GM12878 (cell line): ENCODE measurements at regions not wholly inside any gene's neighbourhood (a gene's known extent, or its start where the extent isn't known, plus 50 kb on each side); places are given as distances from the start of the nearest gene placed in this dataset.

ENCODE experiments used
- ATAC-seq: fragments of 200-7000 bp; cut with Tn5 transposase; 3 replicates; pipeline ENCODE4 v1.9.1; 2020; ENCODE audit warnings: mild to moderate bottlenecking, moderate library complexity
- BruUV-seq: library from RNA; stranded (reverse); fragments of 400-500 nt; replicated peaks from 2 replicates; lab custom pipeline; 2021; lab: Mats Ljungman, UMichigan
- CTCF ChIA-PET: fragments of 300-600 bp; sonication (Branson Sonifier 250); formaldehyde crosslinking; extraction: SDS; loops from one replicate; lab custom pipeline; 2021; ENCODE audit warnings: inconsistent platforms; lab: Yijun Ruan, JAX
- POLR2A ChIA-PET: fragments of 350-600 bp; formaldehyde crosslinking; extraction: SDS; loops from one replicate; lab custom pipeline; 2021; ENCODE audit warnings: inconsistent platforms; lab: Charles Lee
- RAD21 ChIA-PET: fragments of 300-600 bp; sonication (Branson Sonifier 250); formaldehyde crosslinking; loops from one replicate; lab custom pipeline; 2023; ENCODE audit warnings: antibody characterized with exemption; ENCODE audit not compliant: unreplicated experiment; lab: Charles Lee
- SMC1A ChIA-PET: fragments of 300-600 bp; sonication (Branson Sonifier 250); formaldehyde crosslinking; loops from one replicate; lab custom pipeline; 2023; ENCODE audit not compliant: unreplicated experiment, uncharacterized antibody; lab: Charles Lee
- DNase-seq: peaks from one replicate; pipeline ENCODE4 v3.0.0-alpha.2; 2011; ENCODE audit warnings: low read depth, low spot score
- FAIRE-seq: peaks from 3 replicates; lab custom pipeline; 2011; peaks lifted over from hg19 to GRCh38; lab: Jason Lieb, UNC
- H2AFZ ChIP-seq: 2 replicates; pipeline ENCODE4 v1.6.0; 2011; ENCODE audit warnings: low read depth, low read length, control low read depth; ENCODE audit not compliant: control insufficient read depth
- H3K27ac ChIP-seq: 2 replicates; pipeline ENCODE4 v1.5.1; 2011; ENCODE audit warnings: control low read depth; ENCODE audit not compliant: control insufficient read depth, insufficient read depth
- H3K27me3 ChIP-seq, 2 experiments: replicated peaks in 1 of 2; 2 replicates each; pipeline versions ENCODE4 v1.6.0 to v1.6.1; 2011; ENCODE audit warnings: low read length in 1 of 2; ENCODE audit not compliant: control insufficient read depth in 2 of 2, insufficient read depth in 2 of 2
- H3K36me3 ChIP-seq, 2 experiments: 2 replicates each; pipeline ENCODE4 v1.5.1; 2011; ENCODE audit warnings: low read length in 1 of 2; ENCODE audit not compliant: control insufficient read depth in 2 of 2, insufficient read depth in 2 of 2
- H3K4me1 ChIP-seq: 2 replicates; pipeline ENCODE4 v1.6.1; 2011; ENCODE audit warnings: mild to moderate bottlenecking, low read length, moderate library complexity, mixed read lengths; ENCODE audit not compliant: control insufficient read depth, insufficient read depth
- H3K4me2 ChIP-seq: 2 replicates; pipeline ENCODE4 v1.6.0; 2011; ENCODE audit warnings: control low read depth; ENCODE audit not compliant: control insufficient read depth, insufficient read depth
- H3K4me3 ChIP-seq: fragments of 200-600 bp; sonication (generic); 2 replicates; pipeline ENCODE4 v1.5.1; 2016
- H3K79me2 ChIP-seq: 2 replicates; pipeline ENCODE4 v1.6.0; 2011; ENCODE audit warnings: low read length; ENCODE audit not compliant: control insufficient read depth, insufficient read depth
- H3K9ac ChIP-seq: 2 replicates; pipeline ENCODE4 v1.8.0; 2011; ENCODE audit warnings: low read length, control low read depth, mixed read lengths; ENCODE audit not compliant: control insufficient read depth, insufficient read depth
- H3K9me3 ChIP-seq: replicated peaks from 3 replicates; pipeline ENCODE4 v1.5.1; 2011; ENCODE audit warnings: mild to moderate bottlenecking, low read length; ENCODE audit not compliant: control insufficient read depth, insufficient read depth
- H4K20me1 ChIP-seq: 2 replicates; pipeline ENCODE4 v1.6.0; 2011; ENCODE audit not compliant: control insufficient read depth, insufficient read depth
- IRF3 ChIP-seq: fragments of 450-650 bp; IDR thresholded peaks from 2 replicates; pipeline ENCODE4 v1.6.1; 2014; ENCODE audit warnings: mild to moderate bottlenecking
- MXI1 ChIP-seq: fragments of 150-350 bp; IDR thresholded peaks from 2 replicates; pipeline ENCODE4 v1.6.1; 2011; ENCODE audit warnings: low read depth, mild to moderate bottlenecking, inconsistent platforms, low read length, improper control_type of control experiment
- PAX8 ChIP-seq: fragments of 450-650 bp; IDR thresholded peaks from 2 replicates; pipeline ENCODE4 v1.6.1; 2017; ENCODE audit warnings: mild to moderate bottlenecking, moderate library complexity
- POU2F2 ChIP-seq: IDR thresholded peaks from 3 replicates; pipeline ENCODE4 v1.6.1; 2011; ENCODE audit warnings: low read depth, mild to moderate bottlenecking, low read length, borderline replicate concordance
- SPI1 ChIP-seq: IDR thresholded peaks from 2 replicates; pipeline ENCODE4 v1.6.1; 2011; ENCODE audit warnings: low read depth, mild to moderate bottlenecking, low read length, moderate library complexity, borderline replicate concordance; ENCODE audit not compliant: insufficient read depth
- ZNF24 ChIP-seq: fragments of 450-650 bp; IDR thresholded peaks from 2 replicates; pipeline ENCODE4 v1.6.1; 2017; ENCODE audit warnings: antibody characterized with exemption, mild to moderate bottlenecking
- ZSCAN29 ChIP-seq: fragments of 450-650 bp; IDR thresholded peaks from 2 replicates; pipeline ENCODE4 v1.6.1; 2017; ENCODE audit warnings: mild to moderate bottlenecking, moderate library complexity
- WGBS: methylation state at CpG from one replicate; pipeline ENCODE4 v1.1.6; 2016; ENCODE audit warnings: low lambda C conversion rate; ENCODE audit not compliant: insufficient replicate concordance, insufficient coverage; ENCODE audit errors: missing lambda C conversion rate; 5-methylcytosine and 5-hydroxymethylcytosine counted together
- in situ Hi-C: fragments of 300-500 bp; cut with MboI; formaldehyde crosslinking; loops from 9 replicates; pipeline ENCODE4 v1.14.3; 2018; ENCODE audit warnings: mixed read lengths
- intact Hi-C: fragments of 100-400 bp; cut with micrococcal nuclease; formaldehyde crosslinking; loops from one replicate; pipeline ENCODE4 v1.14.2; 2022; ENCODE audit not compliant: unreplicated experiment
- TF ChIP-seq, protein P1 (sequence below): IDR thresholded peaks from 2 replicates; pipeline ENCODE4 v1.6.1; 2012; ENCODE audit warnings: low read depth, low read length, improper control_type of control experiment
- TF ChIP-seq, protein P2 (sequence below): IDR thresholded peaks from 2 replicates; pipeline ENCODE4 v1.6.1; 2012; ENCODE audit warnings: improper control_type of control experiment, low read depth, low read length; ENCODE audit not compliant: insufficient replicate concordance
- TF ChIP-seq, protein P3 (sequence below): fragments of 450-650 bp; IDR thresholded peaks from 2 replicates; pipeline ENCODE4 v1.6.1; 2018; ENCODE audit warnings: borderline replicate concordance, mild to moderate bottlenecking; ENCODE audit not compliant: partially characterized antibody
- TF ChIP-seq, protein P4 (sequence below): fragments of 150-350 bp; IDR thresholded peaks from 2 replicates; pipeline ENCODE4 v1.6.1; 2016; ENCODE audit warnings: low read depth, low read length

DNA sequence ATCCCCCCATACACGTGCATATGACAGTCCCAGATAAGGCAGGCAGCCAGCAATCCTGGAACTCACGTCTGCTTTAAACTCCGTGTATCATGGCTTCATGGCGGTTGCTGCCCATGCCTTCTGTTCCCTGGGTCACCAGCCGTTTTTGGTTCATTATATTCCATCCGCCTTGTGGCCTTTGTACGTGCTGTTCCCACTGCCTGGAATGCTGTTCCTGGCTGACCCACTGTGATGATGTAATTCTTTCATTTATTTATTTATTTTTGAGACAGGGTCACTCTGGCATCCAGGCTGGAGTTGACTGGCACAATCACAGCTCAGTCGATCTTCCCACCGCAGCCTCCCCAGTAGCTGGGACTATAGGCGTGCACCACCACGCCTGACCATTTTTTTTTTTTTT, 136.7 kb upstream of the GSE1 start:
- Histone ChIP-seq H4K20me1 (no peaks in the 10 kb centered on the region), H3K9me3 (no peaks in the 10 kb centered on the region), H3K4me2 (no peak overlapping the region), H3K4me3 (no peak overlapping the region), H2AFZ (no peak overlapping the region), H3K27ac (no peak overlapping the region), H3K9ac (no peak overlapping the region), H3K27me3 (peaks cover 0 to 8% of the 10 kb centered on the region in 2 experiments; a peak in 1 of 4 replicates), H3K36me3 (no peaks in the 10 kb centered on the region), H3K4me1 (peaks cover 8% of the 10 kb centered on the region), H3K79me2 (no peaks in the 10 kb centered on the region)
- DNase-seq (no peak), FAIRE-seq (no peak), ATAC-seq (no peak)
- BruUV-seq, result no TSS peak
- POLR2A ChIA-PET, result no interaction called here
- RAD21 ChIA-PET, result no interaction called here
- CTCF ChIA-PET, result no interaction called here
- SMC1A ChIA-PET, result no interaction called here
- intact Hi-C loops, result no loop called here
- WGBS, result 61% methylated on average over 11 of the region's 11 CpGs
- in situ Hi-C loops, result no loop called here
- TF ChIP-seq ZSCAN29, result no peak
- TF ChIP-seq, protein P1, sequence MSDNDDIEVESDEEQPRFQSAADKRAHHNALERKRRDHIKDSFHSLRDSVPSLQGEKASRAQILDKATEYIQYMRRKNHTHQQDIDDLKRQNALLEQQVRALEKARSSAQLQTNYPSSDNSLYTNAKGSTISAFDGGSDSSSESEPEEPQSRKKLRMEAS, result no peak
- no peak for TF ChIP-seq ZNF24
- TF ChIP-seq, protein P2, sequence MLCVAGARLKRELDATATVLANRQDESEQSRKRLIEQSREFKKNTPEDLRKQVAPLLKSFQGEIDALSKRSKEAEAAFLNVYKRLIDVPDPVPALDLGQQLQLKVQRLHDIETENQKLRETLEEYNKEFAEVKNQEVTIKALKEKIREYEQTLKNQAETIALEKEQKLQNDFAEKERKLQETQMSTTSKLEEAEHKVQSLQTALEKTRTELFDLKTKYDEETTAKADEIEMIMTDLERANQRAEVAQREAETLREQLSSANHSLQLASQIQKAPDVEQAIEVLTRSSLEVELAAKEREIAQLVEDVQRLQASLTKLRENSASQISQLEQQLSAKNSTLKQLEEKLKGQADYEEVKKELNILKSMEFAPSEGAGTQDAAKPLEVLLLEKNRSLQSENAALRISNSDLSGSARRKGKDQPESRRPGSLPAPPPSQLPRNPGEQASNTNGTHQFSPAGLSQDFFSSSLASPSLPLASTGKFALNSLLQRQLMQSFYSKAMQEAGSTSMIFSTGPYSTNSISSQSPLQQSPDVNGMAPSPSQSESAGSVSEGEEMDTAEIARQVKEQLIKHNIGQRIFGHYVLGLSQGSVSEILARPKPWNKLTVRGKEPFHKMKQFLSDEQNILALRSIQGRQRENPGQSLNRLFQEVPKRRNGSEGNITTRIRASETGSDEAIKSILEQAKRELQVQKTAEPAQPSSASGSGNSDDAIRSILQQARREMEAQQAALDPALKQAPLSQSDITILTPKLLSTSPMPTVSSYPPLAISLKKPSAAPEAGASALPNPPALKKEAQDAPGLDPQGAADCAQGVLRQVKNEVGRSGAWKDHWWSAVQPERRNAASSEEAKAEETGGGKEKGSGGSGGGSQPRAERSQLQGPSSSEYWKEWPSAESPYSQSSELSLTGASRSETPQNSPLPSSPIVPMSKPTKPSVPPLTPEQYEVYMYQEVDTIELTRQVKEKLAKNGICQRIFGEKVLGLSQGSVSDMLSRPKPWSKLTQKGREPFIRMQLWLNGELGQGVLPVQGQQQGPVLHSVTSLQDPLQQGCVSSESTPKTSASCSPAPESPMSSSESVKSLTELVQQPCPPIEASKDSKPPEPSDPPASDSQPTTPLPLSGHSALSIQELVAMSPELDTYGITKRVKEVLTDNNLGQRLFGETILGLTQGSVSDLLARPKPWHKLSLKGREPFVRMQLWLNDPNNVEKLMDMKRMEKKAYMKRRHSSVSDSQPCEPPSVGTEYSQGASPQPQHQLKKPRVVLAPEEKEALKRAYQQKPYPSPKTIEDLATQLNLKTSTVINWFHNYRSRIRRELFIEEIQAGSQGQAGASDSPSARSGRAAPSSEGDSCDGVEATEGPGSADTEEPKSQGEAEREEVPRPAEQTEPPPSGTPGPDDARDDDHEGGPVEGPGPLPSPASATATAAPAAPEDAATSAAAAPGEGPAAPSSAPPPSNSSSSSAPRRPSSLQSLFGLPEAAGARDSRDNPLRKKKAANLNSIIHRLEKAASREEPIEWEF, result no peak
- no peak for TF ChIP-seq POU2F2
- TF ChIP-seq, protein P3, sequence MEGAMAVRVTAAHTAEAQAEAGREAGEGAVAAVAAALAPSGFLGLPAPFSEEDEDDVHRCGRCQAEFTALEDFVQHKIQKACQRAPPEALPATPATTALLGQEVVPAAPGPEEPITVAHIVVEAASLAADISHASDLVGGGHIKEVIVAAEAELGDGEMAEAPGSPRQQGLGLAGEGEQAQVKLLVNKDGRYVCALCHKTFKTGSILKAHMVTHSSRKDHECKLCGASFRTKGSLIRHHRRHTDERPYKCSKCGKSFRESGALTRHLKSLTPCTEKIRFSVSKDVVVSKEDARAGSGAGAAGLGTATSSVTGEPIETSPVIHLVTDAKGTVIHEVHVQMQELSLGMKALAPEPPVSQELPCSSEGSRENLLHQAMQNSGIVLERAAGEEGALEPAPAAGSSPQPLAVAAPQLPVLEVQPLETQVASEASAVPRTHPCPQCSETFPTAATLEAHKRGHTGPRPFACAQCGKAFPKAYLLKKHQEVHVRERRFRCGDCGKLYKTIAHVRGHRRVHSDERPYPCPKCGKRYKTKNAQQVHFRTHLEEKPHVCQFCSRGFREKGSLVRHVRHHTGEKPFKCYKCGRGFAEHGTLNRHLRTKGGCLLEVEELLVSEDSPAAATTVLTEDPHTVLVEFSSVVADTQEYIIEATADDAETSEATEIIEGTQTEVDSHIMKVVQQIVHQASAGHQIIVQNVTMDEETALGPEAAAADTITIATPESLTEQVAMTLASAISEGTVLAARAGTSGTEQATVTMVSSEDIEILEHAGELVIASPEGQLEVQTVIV, result no peak
- TF ChIP-seq, protein P4, sequence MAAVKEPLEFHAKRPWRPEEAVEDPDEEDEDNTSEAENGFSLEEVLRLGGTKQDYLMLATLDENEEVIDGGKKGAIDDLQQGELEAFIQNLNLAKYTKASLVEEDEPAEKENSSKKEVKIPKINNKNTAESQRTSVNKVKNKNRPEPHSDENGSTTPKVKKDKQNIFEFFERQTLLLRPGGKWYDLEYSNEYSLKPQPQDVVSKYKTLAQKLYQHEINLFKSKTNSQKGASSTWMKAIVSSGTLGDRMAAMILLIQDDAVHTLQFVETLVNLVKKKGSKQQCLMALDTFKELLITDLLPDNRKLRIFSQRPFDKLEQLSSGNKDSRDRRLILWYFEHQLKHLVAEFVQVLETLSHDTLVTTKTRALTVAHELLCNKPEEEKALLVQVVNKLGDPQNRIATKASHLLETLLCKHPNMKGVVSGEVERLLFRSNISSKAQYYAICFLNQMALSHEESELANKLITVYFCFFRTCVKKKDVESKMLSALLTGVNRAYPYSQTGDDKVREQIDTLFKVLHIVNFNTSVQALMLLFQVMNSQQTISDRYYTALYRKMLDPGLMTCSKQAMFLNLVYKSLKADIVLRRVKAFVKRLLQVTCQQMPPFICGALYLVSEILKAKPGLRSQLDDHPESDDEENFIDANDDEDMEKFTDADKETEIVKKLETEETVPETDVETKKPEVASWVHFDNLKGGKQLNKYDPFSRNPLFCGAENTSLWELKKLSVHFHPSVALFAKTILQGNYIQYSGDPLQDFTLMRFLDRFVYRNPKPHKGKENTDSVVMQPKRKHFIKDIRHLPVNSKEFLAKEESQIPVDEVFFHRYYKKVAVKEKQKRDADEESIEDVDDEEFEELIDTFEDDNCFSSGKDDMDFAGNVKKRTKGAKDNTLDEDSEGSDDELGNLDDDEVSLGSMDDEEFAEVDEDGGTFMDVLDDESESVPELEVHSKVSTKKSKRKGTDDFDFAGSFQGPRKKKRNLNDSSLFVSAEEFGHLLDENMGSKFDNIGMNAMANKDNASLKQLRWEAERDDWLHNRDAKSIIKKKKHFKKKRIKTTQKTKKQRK, result no peak
- TF ChIP-seq IRF3, result no peak
- TF ChIP-seq MXI1, result no peak
- TF ChIP-seq SPI1, result no peak
- TF ChIP-seq PAX8, result no peak
